Psoas muscle (tissue), 7 donors: ENCODE measurements at regions not wholly inside any gene's neighbourhood (a gene's known extent, or its start where the extent isn't known, plus 50 kb on each side); places are given as distances from the start of the nearest gene placed in this dataset.

Source experiments
- ATAC-seq, 4 donors: fragments of 200-7000 bp; cut with Tn5 transposase; one replicate each; pipeline ENCODE4 v1.9.1; 2020; ENCODE audit warnings: moderate library complexity in 3 of 4, mild to moderate bottlenecking in 2 of 4
- DNase-seq, 2 donors: peaks; one replicate each; pipeline ENCODE4 v3.0.0-alpha.2; 2020
- H3K27ac ChIP-seq: fragments of 200-600 bp; one replicate; pipeline ENCODE4 v1.8.0; 2022
- H3K27me3 ChIP-seq, 3 donors: fragments of 200-600 bp in 1 of 3; one replicate each; pipeline versions ENCODE4 v1.6.1 to v1.8.0; 2013 to 2022; ENCODE audit warnings: low read length in 2 of 3, mild to moderate bottlenecking in 2 of 3, moderate library complexity in 1 of 3; ENCODE audit not compliant: insufficient read depth in 3 of 3
- H3K36me3 ChIP-seq, 2 donors: fragments of 200-600 bp in 1 of 2; one replicate each; pipeline versions ENCODE4 v1.6.1 to v1.8.0; 2013 to 2022; ENCODE audit warnings: low read depth in 1 of 2, mild to moderate bottlenecking in 1 of 2, moderate library complexity in 1 of 2; ENCODE audit not compliant: insufficient read depth in 1 of 2
- H3K4me1 ChIP-seq: fragments of 200-600 bp; one replicate; pipeline ENCODE4 v1.8.0; 2022
- H3K4me3 ChIP-seq: fragments of 200-600 bp; one replicate; pipeline ENCODE4 v1.8.0; 2022; ENCODE audit warnings: mild to moderate bottlenecking
- H3K9me3 ChIP-seq: fragments of 200-600 bp; one replicate; pipeline ENCODE4 v1.8.0; 2022
- CTCF ChIP-seq: fragments of 200-600 bp; IDR thresholded peaks from one replicate; pipeline ENCODE4 v1.8.0; 2022; ENCODE audit warnings: antibody characterized with exemption
- WGBS, 3 donors: extraction: QIAGEN DNeasy Blood & Tissue Kit; methylation state at CpG; one replicate each; pipeline versions ENCODE4 v1.1.6 to v1.1.7; 2013; 5-methylcytosine and 5-hydroxymethylcytosine counted together
- intact Hi-C, 2 donors: fragments of 100-400 bp; cut with DNase I; formaldehyde crosslinking; loops; one replicate each; pipeline versions ENCODE4 v1.11.0 to v1.14.2; 2022
- donor health status: healthy with polysubstance abuse.
- donor health status: DM: no; HTN: no; CAD: no; lungs with moderate emphysema.
- donor health status: Bipolar disorder and iron deficiency.
- donor health status: healthy.
- donor health status: DM: yes; HTN: yes; CAD: no.
- donor health status: DM: no; HTN: no; CAD: no.
- donor health status: DM: yes; HTN: yes; CAD: no.

- intact Hi-C loops: no loop called here
- WGBS, 3 donors: 49 to 57% (median 50%) methylated on average over 10 of the region's 10 CpGs
Observed at GRCh38 chr16:6967796-6968320, 364.8 kb upstream of the RBFOX1 start.

GRCh38 chr16:6966925-6967324, 365.7 kb upstream of the RBFOX1 start:
- Histone ChIP-seq H3K4me1 (no peaks in the 10 kb centered on the region), H3K27ac (no peak overlapping the region), H3K27me3 (no peaks in the 10 kb centered on the region), H3K4me3 (no peak overlapping the region), H3K9me3 (no peaks in the 10 kb centered on the region), H3K36me3 (no peaks in the 10 kb centered on the region)
- no peak for ATAC-seq
- no peak for DNase-seq
- WGBS, 3 donors: 72 to 83% (median 82%) methylated on average over 1 of the region's 1 CpG
- TF ChIP-seq CTCF: no peak
- intact Hi-C loops: no loop called here

More at GRCh38 chr16:6967796-6968320, 364.8 kb upstream of the RBFOX1 start:
- H3K4me3 ChIP-seq: no peak overlapping the region
- H3K27ac ChIP-seq: no peak overlapping the region
- H3K4me1 ChIP-seq: no peaks in the 10 kb centered on the region
- DNase-seq (no peak), ATAC-seq (no peak)
- H3K27me3 ChIP-seq: no peaks in the 10 kb centered on the region
- no peak for TF ChIP-seq CTCF
- H3K36me3 ChIP-seq: no peaks in the 10 kb centered on the region
- H3K9me3 ChIP-seq: no peaks in the 10 kb centered on the region

- ATAC-seq: no peak
- no peak for TF ChIP-seq CTCF
Observed at GRCh38 chr16:6964679-6965078, 368.0 kb upstream of the RBFOX1 start.

GRCh38 chr16:6961704-6962103, 370.9 kb upstream of the RBFOX1 start:
- intact Hi-C loops: loop anchor here in 1 of 2 donors (5.0 kb wide), 1 partner anchor 1736 kb away; no protein-coding TSS in a partner anchor

More at GRCh38 chr16:6964679-6965078, 368.0 kb upstream of the RBFOX1 start:
- intact Hi-C loops: loop anchor here in 1 of 2 donors (5.0 kb wide), 1 partner anchor 1733 kb away; no protein-coding TSS in a partner anchor
- H3K36me3 ChIP-seq: no peaks in the 10 kb centered on the region
- 68 to 82% (median 74%) methylated on average over 5 of the region's 5 CpGs for WGBS, 3 donors
- H3K9me3 ChIP-seq: no peaks in the 10 kb centered on the region
- H3K4me3 ChIP-seq: no peak overlapping the region
- H3K27ac ChIP-seq: no peak overlapping the region
- H3K27me3 ChIP-seq: no peaks in the 10 kb centered on the region
- no peaks in the 10 kb centered on the region for H3K4me1 ChIP-seq
- no peak for DNase-seq

More at GRCh38 chr16:6961704-6962103, 370.9 kb upstream of the RBFOX1 start:
- DNase-seq (no peak), ATAC-seq (no peak)
- no peak overlapping the region for H3K4me3 ChIP-seq
- 51 to 71% (median 55%) methylated on average over 3 of the region's 3 CpGs for WGBS, 3 donors
- no peaks in the 10 kb centered on the region for H3K36me3 ChIP-seq
- H3K4me1 ChIP-seq: no peaks in the 10 kb centered on the region
- no peak overlapping the region for H3K27ac ChIP-seq
- no peaks in the 10 kb centered on the region for H3K27me3 ChIP-seq
- no peaks in the 10 kb centered on the region for H3K9me3 ChIP-seq
- no peak for TF ChIP-seq CTCF
